GM10266 (cell line): ENCODE measurements at regions not wholly inside any gene's neighbourhood (a gene's known extent, or its start where the extent isn't known, plus 50 kb on each side); places are given as distances from the start of the nearest gene placed in this dataset.

Experiments
- DNase-seq: peaks from one replicate; pipeline ENCODE4 v3.0.0; 2012; ENCODE audit errors: extremely low spot score
- TF ChIP-seq, protein P1 (sequence below): IDR thresholded peaks from 2 replicates; pipeline ENCODE4 v1.5.1; 2012; ENCODE audit warnings: mild to moderate bottlenecking, low read depth; ENCODE audit not compliant: control insufficient read depth, insufficient read depth; ENCODE audit errors: missing control alignments

DNA sequence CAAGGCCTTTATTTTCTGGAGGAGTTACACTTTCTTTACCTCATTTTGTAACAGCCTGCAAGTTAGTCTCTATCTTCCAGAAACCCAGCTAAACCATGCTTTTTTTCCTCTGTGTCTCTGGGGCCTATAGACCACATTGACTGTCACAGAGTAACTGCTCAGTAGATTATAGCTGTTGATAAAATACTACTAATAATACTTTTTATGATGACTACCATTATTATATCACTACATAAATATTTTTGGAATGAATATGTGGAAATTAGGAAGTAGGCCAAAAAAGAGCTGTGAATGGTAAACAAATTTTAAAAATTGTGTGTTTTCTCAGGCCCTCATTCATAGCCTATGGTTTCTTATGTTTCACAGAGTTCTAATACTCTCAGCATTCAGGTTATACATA is 233.1 kb upstream of the USP24 start:
- TF ChIP-seq, protein P1, sequence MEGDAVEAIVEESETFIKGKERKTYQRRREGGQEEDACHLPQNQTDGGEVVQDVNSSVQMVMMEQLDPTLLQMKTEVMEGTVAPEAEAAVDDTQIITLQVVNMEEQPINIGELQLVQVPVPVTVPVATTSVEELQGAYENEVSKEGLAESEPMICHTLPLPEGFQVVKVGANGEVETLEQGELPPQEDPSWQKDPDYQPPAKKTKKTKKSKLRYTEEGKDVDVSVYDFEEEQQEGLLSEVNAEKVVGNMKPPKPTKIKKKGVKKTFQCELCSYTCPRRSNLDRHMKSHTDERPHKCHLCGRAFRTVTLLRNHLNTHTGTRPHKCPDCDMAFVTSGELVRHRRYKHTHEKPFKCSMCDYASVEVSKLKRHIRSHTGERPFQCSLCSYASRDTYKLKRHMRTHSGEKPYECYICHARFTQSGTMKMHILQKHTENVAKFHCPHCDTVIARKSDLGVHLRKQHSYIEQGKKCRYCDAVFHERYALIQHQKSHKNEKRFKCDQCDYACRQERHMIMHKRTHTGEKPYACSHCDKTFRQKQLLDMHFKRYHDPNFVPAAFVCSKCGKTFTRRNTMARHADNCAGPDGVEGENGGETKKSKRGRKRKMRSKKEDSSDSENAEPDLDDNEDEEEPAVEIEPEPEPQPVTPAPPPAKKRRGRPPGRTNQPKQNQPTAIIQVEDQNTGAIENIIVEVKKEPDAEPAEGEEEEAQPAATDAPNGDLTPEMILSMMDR = no peak
- DNase-seq = no peak

DNA sequence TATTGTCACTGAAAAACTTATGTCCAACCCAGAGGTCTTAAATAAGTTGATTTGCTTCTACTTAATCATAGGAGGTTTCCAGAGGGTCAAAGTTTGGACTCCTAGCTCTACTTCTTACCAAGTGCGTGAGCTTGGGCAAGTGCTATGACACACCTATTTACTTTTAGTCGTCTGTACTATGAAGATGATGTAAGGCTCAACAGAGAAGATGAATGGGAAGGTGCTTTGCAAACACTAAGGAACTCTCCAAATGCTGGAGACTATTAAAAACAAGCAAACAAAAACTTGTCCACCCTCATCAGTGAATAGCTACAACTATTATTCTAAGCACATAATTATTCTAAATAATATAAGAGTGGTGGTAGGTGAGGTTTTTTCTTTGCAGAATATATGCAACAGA is 232.3 kb upstream of the USP24 start:
- TF ChIP-seq, protein P1 = no peak
- no peak for DNase-seq

DNA sequence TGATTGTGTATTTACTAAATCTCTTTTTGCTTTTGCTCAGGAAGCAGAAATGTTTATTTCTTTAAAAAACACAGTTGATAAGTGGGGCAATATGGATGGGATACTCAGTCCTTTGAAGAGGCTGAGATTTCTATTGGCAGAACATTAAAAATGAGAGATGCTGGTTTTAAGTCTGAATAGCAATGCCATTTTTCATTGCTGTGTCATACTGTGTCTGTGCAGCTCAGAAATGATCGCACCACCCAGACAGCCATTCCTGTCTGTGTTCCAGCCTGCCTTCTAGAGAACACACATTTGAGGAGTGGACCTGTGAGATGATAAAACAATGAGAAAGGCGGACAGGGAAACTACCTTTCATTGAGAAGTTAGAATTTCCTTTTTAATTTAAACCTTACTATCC is 231.2 kb upstream of the USP24 start:
- TF ChIP-seq, protein P1 = no peak
- no peak for DNase-seq

DNA sequence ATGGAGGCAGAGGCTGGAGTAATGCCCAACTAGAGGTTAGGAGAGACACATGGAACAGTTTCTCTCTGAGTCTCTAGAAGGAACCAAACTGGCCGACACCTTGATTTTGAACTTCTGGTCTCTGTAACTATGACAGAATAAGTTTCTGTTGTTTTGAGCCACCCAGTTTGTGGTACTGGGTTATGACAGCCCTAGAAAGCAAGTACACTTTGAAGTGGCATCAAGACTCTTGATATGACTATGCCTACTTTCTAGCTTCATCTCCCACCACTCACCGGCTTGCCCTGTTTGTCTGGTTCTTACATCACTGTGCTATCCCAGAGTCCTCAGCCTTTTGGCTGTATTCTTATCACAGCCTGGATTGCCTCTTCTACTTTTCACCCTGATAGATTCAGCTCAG is 230.3 kb upstream of the USP24 start:
- TF ChIP-seq, protein P1 = no peak
- no peak for DNase-seq

DNA sequence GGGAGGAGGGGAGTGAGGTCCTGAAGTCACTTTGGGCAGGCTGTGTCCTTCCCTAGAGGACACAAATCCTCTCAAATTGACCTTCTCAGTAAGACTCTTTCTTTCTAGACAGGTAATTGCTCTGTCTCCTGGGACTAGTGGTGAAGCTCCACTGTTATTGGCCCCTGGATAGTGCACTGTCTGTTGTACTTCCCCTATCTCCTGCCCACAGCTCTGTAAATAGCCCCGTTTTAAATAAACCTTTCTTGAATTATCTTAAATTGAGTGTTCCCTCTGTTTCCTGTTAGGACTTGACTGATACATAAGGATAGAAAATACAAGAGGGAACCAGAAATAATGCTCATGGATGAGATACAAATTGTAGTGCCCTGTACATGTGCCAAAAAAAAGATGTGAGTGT is 229.5 kb upstream of the USP24 start:
- DNase-seq = no peak
- TF ChIP-seq, protein P1 = no peak

DNA sequence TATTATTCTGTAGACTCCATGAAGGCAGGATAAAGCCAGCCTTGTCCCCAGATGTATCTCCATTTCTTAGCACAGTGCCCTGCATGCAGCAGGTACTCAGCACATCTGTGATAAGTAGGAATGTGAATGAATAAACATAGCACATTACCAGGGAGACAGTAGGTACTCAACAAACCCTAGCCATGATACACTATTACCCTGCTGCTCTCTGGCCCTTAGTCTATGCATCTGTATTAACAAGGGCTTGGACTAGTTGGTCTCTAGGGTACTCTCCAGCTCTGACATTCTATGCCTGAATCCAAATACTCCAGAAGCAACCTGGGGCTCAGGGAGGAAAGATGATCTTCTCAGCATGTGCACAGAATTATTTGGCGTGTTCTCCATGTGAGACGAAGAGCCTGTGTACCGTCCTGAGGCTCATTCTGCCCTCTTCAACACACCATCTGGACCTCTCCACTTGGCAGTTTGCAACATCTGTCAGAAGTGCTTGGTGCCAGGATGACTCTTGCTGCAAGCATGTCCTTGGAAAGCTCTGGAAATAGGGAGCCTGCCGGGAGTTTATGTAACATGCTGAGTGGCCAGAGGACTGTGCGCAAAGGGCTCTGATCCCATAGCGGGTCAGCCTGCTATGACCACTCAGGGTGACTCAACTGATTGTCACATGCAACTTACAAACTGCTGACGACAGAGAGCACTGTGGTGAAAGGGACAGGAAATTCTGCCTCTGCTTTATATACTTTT is 228.2 kb upstream of the USP24 start:
- TF ChIP-seq, protein P1 = no peak
- no peak for DNase-seq

DNA sequence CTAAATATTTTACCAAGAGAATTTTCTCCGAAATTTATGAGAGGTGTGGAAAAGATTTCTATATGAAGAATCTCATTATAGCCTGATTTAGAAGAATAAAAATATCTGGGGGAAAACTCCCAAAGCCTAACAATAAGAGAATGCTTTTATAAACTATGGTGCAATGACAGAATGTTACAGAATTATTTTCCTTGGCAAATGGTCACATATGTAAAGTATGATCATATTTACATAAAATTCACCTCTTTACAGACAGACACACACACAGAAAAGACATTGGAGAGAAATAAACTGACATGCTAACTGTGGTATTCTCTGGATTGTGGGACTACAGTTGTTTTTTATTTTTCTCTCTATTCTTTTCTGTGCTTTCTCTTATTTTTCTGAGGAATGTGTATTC is 226.3 kb upstream of the USP24 start:
- no peak for DNase-seq
- TF ChIP-seq, protein P1 = no peak
